AG04449 (cell line): ENCODE measurements at regions not wholly inside any gene's neighbourhood (a gene's known extent, or its start where the extent isn't known, plus 50 kb on each side); places are given as distances from the start of the nearest gene placed in this dataset.

Experiments
- CTCF ChIA-PET: fragments of 350-600 bp; formaldehyde crosslinking; extraction: SDS; loops from one replicate; lab custom pipeline; 2021; ENCODE audit warnings: antibody characterized with exemption; lab: Yijun Ruan, JAX
- POLR2A ChIA-PET: fragments of 400-600, 350-600 bp; formaldehyde crosslinking; extraction: SDS; loops from one replicate; lab custom pipeline; 2020; ENCODE audit warnings: antibody characterized with exemption, inconsistent platforms; lab: Yijun Ruan, JAX
- DNase-seq: peaks from one replicate; pipeline ENCODE4 v3.0.0-alpha.2; 2010; ENCODE audit warnings: low read depth, low spot score
- H3K4me3 ChIP-seq: 2 replicates; pipeline ENCODE4 v1.5.1; 2011; ENCODE audit warnings: low read depth, mild to moderate bottlenecking, control low read depth, low read length
- TF ChIP-seq, protein P1 (sequence below): IDR thresholded peaks from one replicate; pipeline ENCODE4 v1.5.1; 2011; ENCODE audit warnings: mild to moderate bottlenecking, moderate library complexity, low read length, control low read depth, inconsistent platforms; ENCODE audit not compliant: insufficient read depth; ENCODE audit errors: missing control alignments

DNA sequence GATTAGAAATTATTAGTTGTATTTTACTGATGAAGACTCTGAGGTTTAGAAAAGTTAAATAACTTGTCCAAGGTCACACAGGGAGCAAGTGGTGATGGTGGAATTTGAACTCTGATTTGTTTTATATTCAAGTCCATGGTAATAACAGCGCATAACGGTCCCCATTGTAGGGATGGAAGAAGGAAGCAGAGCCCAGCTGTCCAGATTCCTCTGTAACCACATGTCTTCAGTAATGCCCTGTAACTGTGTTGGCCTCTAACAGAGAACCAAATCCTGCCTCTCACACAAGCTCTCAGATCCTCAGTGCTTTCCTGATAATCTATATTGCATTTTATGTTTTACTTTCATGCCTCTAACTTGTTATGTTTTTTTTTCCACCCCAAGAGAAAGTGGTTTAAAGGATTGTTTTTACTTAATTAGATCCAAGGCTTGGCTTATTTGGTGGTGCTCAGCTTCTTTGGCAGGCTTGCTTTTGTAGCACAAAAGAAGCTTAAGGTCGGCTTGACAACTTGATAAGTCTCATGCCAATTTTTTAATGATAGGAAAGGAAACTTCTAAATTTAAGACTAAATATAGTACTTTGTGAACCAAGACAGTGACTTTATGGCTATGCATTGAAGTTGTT, 105.1 kb upstream of the SEL1L start:
- POLR2A ChIA-PET, result no interaction called here
- CTCF ChIA-PET, result no interaction called here
- H3K4me3 ChIP-seq, result no peak overlapping the region
- DNase-seq, result no peak
- TF ChIP-seq, protein P1, sequence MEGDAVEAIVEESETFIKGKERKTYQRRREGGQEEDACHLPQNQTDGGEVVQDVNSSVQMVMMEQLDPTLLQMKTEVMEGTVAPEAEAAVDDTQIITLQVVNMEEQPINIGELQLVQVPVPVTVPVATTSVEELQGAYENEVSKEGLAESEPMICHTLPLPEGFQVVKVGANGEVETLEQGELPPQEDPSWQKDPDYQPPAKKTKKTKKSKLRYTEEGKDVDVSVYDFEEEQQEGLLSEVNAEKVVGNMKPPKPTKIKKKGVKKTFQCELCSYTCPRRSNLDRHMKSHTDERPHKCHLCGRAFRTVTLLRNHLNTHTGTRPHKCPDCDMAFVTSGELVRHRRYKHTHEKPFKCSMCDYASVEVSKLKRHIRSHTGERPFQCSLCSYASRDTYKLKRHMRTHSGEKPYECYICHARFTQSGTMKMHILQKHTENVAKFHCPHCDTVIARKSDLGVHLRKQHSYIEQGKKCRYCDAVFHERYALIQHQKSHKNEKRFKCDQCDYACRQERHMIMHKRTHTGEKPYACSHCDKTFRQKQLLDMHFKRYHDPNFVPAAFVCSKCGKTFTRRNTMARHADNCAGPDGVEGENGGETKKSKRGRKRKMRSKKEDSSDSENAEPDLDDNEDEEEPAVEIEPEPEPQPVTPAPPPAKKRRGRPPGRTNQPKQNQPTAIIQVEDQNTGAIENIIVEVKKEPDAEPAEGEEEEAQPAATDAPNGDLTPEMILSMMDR, result no peak

DNA sequence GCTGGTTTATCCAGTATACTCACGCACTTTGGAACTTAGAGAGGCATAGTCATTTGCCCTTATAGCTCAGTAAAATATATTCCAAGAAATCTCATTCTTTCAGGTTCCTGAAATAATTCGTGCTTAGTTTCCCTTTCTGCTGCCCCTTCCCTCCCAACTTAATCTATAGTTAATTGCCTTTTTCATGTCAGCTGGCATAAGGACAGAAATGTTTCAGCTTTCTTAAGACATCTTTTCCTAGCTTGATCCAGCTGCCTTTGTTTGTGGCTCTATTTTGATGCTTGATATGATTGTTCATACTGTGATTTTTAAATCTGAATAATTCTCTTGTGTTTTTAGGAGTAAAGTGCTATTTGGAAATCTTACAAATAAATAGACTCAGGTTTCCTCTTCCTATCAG, 120.0 kb upstream of the SEL1L start:
- DNase-seq, result no peak
- ChIA-PET POLR2A (no interaction called here), CTCF (no interaction called here)

DNA sequence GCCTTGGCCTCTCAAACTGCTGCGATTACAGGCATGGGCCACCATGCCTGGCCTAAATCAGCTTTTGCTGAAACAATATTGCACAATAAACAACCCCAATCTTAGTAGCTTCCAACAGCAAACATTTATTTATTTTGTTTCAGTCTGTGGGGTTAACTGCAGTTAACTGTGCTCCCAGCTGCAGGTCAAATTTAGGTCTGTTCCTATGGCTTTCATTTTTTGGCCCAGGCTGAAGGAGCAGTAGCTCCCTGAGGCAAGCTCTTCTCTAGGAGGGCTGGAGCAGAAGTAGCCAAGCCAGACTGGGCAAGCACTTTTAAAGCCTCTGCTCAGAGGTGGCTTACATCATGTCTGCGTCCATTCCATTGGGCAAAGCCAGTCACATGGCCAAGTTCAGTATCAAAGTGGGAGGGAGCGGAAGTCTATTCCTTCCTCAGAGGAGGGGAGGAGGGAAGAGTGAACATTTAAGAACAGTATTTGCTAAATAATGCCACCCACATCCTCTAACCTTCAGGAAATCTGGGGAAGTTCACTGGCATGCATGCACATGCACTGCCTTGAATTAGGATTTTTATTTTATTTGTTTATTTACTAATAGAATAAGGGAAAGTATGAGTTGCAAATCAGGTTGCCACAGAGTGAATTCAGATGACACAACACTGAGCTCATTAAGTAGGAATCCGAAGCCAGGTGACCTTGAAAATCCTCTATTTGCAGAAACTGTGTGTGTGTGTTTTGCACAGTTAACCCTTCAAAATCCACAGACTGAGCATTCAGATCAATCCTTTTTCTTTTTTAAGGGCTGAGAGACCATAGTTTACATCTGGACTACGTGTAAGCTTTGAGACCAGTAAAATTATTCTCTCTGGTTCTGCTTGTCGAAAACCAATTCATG, 122.0 kb upstream of the SEL1L start:
- ChIA-PET POLR2A (no interaction called here), CTCF (no interaction called here)
- TF ChIP-seq, protein P1, result no peak
- no peak overlapping the region for H3K4me3 ChIP-seq
- DNase-seq, result no peak

More for the DNA sequence above, 120.0 kb upstream of the SEL1L start:
- TF ChIP-seq, protein P1, result no peak
- no peak overlapping the region for H3K4me3 ChIP-seq

DNA sequence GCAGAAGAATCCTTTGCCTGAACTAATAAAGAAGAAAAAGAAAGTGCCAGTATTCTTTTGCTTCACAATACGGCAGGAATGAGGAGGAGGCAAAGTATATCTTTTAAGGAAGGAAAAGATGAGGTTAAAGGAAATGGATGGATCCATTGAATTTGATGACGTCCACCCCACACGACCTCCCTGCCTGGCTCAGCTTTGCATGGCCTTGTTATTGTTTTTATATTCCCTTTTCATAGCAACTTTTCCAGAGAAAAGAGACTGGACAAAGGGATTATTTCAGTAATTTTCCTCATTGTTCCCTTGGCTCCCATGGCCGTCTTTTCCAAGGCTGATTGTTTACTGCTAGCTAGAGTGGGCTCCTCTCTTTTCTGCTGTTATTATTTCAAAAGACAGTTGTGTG, 123.2 kb upstream of the SEL1L start:
- CTCF ChIA-PET, result no interaction called here
- no peak overlapping the region for H3K4me3 ChIP-seq
- POLR2A ChIA-PET, result no interaction called here
- TF ChIP-seq, protein P1, result no peak
- no peak for DNase-seq

DNA sequence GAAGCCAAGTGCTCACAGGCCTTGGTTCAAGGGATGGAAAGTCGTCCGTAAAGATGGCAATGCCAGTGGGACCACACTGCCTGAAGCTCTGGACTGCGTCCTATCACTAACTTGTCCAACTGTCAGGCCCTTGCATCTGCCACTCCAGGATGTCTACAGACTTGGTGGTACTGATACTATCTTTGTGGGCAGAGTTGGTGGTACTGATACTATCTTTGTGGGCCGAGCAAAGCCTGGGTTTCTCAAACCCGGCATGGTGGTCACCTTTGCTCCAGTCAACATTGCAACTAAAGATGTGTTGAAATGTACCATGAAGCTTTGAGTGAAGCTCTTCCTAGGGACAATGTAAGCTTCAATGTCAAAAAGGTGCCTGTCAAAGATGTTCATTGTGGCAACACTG, 128.4 kb upstream of the SEL1L start:
- ChIA-PET POLR2A (no interaction called here), CTCF (no interaction called here)
- no peak overlapping the region for H3K4me3 ChIP-seq
- TF ChIP-seq, protein P1, result no peak
- no peak for DNase-seq

DNA sequence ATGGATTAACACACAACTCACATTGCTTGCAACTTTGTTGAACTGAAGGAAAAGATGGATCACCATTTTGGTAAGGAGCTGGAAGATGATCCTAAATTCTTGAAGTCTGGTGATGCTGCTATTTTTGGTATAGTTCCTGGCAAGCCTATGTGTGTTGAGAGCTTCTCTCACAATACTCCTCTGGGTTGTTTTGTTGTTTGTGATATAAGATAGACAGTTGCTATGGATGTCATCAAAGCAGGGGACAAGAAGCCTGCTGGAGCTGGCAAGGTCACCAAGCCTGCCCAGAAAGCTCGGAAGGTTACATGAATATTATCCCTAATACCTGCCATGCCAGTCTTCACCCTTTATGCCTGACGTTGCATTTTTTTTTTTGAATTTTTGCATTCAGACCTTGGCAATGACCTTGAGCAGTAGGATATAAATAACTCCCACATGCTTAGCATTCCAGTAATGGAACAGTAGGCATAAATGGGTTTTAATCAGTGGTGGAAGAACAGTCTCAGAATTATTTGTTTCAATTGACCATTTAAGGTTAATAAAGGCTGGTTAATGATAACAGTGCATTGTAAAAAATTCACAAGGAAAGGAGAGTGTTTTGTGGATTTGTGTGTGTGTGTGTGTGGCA, 129.0 kb upstream of the SEL1L start:
- H3K4me3 ChIP-seq, result no peak overlapping the region
- CTCF ChIA-PET, result no interaction called here
- POLR2A ChIA-PET, result no interaction called here
- no peak for DNase-seq
- TF ChIP-seq, protein P1, result no peak
